Fibroblast of pulmonary artery (primary cell): ENCODE measurements at regions not wholly inside any gene's neighbourhood (a gene's known extent, or its start where the extent isn't known, plus 50 kb on each side); places are given as distances from the start of the nearest gene placed in this dataset.
"Not testable (repeated sequence)": the region's sequence is repeated elsewhere in the genome, so short reads cannot be mapped to it uniquely, and the experiment has no call there.

ENCODE experiments used
- DNase-seq: peaks from one replicate; pipeline ENCODE4 v3.0.0-alpha.2; 2010; ENCODE audit warnings: low read depth
- H3K4me3 ChIP-seq: replicated peaks from 2 replicates; pipeline ENCODE4 v1.5.1; 2011; ENCODE audit warnings: low read depth, mild to moderate bottlenecking, control low read depth, low read length, moderate library complexity
- CTCF ChIP-seq: IDR thresholded peaks from 2 replicates; pipeline ENCODE4 v1.5.1; 2011; ENCODE audit warnings: mild to moderate bottlenecking, control low read depth, low read length, inconsistent platforms; ENCODE audit errors: missing control alignments

DNA sequence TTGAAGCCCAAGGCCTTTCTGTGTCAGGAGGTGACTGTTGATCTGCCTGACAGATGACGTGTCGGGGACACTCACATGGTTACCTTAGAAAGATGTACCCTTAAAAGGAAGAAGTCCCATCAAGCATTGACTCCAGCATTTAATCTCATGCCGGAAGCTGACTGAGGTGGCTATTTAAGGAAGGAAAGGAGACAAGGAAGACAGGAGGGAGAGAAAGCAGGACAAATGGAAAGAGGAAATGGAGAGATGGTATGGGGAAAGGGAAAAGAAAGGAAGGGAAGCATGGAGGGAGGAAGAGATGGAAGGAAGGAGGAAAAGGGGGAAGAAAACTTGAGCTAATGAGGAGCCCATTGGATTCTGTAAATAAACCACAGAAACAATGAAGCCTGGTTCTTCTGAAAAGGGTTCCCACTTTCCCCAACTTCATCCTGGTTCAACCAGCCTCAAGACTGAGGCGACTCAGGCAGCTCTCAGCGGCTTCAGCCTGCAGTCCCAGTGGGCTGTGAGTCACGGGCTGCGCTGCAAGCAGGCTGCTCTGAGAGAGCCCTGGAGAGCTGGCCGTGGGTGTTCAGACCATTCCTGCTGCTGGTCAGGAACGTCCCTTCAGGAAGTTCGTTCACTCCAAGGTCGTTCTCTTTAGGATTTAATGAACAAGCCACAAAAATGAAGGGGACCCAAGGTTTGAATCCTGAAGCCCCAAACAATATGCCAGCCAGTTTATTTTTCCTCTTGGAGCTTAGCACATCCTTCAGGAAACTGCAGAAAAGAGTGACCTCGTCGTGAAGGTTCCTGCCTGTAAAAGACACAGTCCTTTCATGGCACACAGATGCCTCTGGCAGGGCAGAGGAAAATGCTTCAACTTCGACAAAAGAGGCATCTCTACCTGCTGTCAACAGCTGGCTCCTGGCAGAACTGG, 69.6 kb upstream of the THBS1 start:
- DNase-seq, result peak; percentile 86
- no peak overlapping the region for H3K4me3 ChIP-seq
- no peak for TF ChIP-seq CTCF

DNA sequence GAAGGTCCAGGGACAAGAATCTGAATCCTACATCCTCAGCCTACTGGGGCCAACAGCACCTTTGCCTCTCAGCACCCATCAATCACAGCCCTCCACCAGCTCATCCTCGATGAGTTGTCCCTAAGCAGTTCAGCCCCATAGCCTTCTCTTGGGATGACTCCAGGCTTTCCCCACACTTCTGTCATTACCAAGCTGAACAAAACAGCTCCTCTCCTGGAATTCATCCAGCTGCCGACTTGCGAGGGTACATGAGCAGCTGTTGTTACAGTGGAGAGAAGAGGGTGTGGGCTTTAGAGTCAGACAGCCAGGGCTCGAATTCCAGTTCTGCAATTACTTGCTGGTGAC, 69.0 kb upstream of the THBS1 start:
- DNase-seq, result peak; percentile 76
- no peak overlapping the region for H3K4me3 ChIP-seq
- TF ChIP-seq CTCF, result no peak

DNA sequence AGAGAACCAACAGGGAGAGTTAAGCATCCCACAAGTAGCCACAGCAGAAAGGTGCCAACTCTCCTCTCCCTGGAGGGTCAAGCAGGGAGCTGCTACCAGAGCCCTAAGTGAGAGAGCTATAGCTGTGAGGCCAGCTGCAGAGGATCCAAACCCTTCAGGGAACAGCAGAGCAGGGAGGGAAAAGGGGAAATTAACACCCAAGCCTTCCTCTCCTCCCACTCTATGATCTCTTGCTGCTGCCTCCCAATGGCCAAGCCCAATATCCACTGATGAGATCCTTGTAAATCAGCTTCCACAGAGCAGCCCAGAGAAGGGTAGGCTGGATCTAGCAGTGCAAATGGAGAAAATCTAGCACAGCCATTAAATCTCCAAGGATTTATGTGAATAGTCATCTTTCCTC, 68.2 kb upstream of the THBS1 start:
- TF ChIP-seq CTCF, result no peak
- no peak overlapping the region for H3K4me3 ChIP-seq
- no peak for DNase-seq

DNA sequence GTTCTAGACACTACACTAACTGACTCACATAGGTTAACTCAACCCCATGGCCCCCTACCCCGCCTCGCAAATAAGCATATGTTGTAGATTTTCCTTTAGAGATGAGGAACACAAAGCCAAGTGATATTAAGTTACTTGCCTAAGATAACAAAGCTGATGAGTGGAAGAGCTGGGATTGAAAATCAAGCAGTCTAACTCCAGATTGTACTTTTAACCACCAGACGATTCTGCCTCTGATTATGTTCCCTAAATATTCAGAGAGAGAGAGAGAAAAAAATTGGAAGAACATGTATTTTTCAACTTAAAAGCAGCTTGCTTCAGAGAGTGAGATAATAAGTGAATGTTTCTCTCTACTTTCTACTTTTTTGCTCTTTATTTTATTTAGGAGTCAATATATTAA, 66.9 kb upstream of the THBS1 start:
- TF ChIP-seq CTCF, result no peak
- no peak overlapping the region for H3K4me3 ChIP-seq
- DNase-seq, result no peak

GRCh38 chr15:39514933-39515332, 65.9 kb upstream of the THBS1 start:
- DNase-seq, result no peak
- no peak for TF ChIP-seq CTCF
- H3K4me3 ChIP-seq, result no peak overlapping the region

- no peak for TF ChIP-seq CTCF
- DNase-seq, result no peak
- no peak overlapping the region for H3K4me3 ChIP-seq
Measured at GRCh38 chr15:39515765-39516164, 65.1 kb upstream of the THBS1 start.

DNA sequence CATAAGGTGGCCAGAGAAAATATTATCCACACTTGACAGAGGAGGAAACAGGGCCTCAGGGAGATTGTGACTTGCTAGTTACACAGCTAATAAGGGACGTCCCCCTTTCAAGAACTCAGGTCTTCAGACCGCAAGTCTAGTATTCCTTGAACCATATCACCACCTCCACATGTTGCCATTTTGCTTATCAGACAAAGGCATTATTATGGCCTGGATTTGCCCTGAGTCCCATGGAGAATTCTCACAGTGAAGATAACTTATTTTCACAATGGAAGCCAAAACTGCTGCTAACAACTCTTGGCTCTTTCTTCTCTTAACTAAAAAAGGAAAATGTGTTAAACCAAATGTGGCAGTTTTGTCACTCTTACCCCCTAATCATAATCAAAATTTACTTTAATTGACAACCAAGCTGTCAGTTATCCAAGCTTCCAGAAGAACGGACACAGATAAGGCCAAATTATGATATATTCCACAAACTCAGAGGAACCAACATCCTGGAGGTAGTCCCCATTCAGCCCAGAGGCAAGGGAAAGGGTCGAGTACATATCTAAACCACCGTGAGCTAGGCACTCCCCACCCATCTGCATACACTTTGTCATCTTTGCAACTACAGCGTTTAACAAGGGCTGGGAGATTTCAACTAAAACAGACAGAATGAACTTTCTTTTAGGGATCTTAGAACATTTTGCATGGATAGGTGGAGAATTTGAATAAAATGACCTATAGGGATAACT, 63.6 kb upstream of the THBS1 start:
- no peak for TF ChIP-seq CTCF
- H3K4me3 ChIP-seq, result no peak overlapping the region
- no peak for DNase-seq

DNA sequence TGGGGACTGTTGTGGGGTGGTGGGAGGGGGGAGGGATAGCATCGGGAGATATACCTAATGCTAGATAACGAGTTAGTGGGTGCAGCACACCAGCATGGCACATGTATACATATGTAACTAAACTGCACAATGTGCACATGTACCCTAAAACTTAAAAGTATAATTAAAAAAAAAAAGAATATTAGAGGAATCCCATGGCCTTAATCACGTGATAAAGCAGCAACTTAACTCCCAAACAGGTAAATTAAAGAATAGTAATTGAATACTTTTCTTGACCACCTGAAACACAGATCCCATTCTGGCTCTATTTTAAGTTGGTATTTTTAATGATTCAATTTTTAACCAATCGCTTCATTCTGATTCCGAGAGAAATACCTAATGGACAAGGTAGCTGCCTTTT, 56.9 kb upstream of the THBS1 start:
- DNase-seq, result not testable (repeated sequence)

More for the DNA sequence above, 56.9 kb upstream of the THBS1 start:
- H3K4me3 ChIP-seq, result not testable (repeated sequence)
